K562 (cell line): ENCODE measurements at regions not wholly inside any gene's neighbourhood (a gene's known extent, or its start where the extent isn't known, plus 50 kb on each side); places are given as distances from the start of the nearest gene placed in this dataset.

Source experiments
- ATAC-seq: fragments of 200-7000 bp; cut with Tn5 transposase; 3 replicates; pipeline ENCODE4 v1.9.1; 2020; ENCODE audit warnings: moderate library complexity
- BruUV-seq: library from RNA; stranded (reverse); fragments of 400-500 nt; replicated peaks from 2 replicates; lab custom pipeline; 2021; lab: Mats Ljungman, UMichigan
- CTCF ChIA-PET: fragments of 300-600 bp; formaldehyde crosslinking; extraction: SDS; loops from one replicate; lab custom pipeline; 2021; ENCODE audit warnings: low intra/inter-chr PET ratio; lab: Yijun Ruan, JAX
- POLR2A ChIA-PET: fragments of 300-600, 350-650 bp; sonication (Branson Sonifier 250); formaldehyde crosslinking; extraction: SDS; loops from one replicate; lab custom pipeline; 2021; ENCODE audit warnings: antibody characterized with exemption, inconsistent platforms; lab: Yijun Ruan, JAX
- DNase-seq, 4 experiments: peaks; one replicate each; pipeline versions ENCODE4 v3.0.0 to v3.0.0-alpha.2; 2011 to 2018; ENCODE audit warnings: low spot score in 3 of 4, mixed read lengths in 3 of 4; ENCODE audit errors: extremely low read depth in 1 of 4
- FAIRE-seq: peaks from 2 replicates; lab custom pipeline; 2011; peaks lifted over from hg19 to GRCh38; lab: Jason Lieb, UNC
- H2AFZ ChIP-seq: 2 replicates; pipeline ENCODE4 v1.6.0; 2011; ENCODE audit warnings: low read depth, low read length, control low read depth, inconsistent platforms
- H3K27ac ChIP-seq: fragments of 200-600 bp; 3 replicates; pipeline ENCODE4 v1.8.0; 2011; ENCODE audit warnings: low read depth, mild to moderate bottlenecking, control low read depth, inconsistent platforms, low read length, moderate library complexity, mixed read lengths; ENCODE audit errors: extremely low read depth
- H3K27me3 ChIP-seq, 2 experiments: fragments of 300-600 bp in 1 of 2; 2 replicates in 1 of 2; 3 replicates in 1 of 2; pipeline versions ENCODE4 v1.6.0 to v1.8.0; 2011; ENCODE audit warnings: inconsistent platforms in 2 of 2, low read length in 2 of 2, mild to moderate bottlenecking in 1 of 2, mixed read lengths in 1 of 2, moderate library complexity in 1 of 2; ENCODE audit not compliant: control insufficient read depth in 2 of 2, insufficient read depth in 2 of 2
- H3K36me3 ChIP-seq: fragments of 300-600 bp; 3 replicates; pipeline ENCODE4 v1.8.0; 2011; ENCODE audit warnings: mild to moderate bottlenecking, low read length, inconsistent platforms; ENCODE audit not compliant: control insufficient read depth, insufficient read depth
- H3K4me1 ChIP-seq, 2 experiments: fragments of 200-600 bp in 1 of 2; replicated peaks in 1 of 2; 2 replicates in 1 of 2; 3 replicates in 1 of 2; pipeline versions ENCODE4 v1.5.1 to v1.8.0; 2011; ENCODE audit warnings: inconsistent platforms in 2 of 2, low read length in 2 of 2, mild to moderate bottlenecking in 1 of 2, mixed read lengths in 1 of 2, moderate library complexity in 1 of 2; ENCODE audit not compliant: control insufficient read depth in 2 of 2, insufficient read depth in 2 of 2
- H3K4me2 ChIP-seq: 2 replicates; pipeline ENCODE4 v1.6.1; 2011; ENCODE audit warnings: low read length, control low read depth, inconsistent platforms, mixed read lengths; ENCODE audit not compliant: insufficient read depth
- H3K4me3 ChIP-seq: fragments of 200-600 bp; sonication (generic), shearing (Covaris generic); 2 replicates; pipeline ENCODE4 v1.5.1; 2016; ENCODE audit warnings: control low read depth, inconsistent platforms
- H3K79me2 ChIP-seq: fragments of 200-600 bp; 3 replicates; pipeline ENCODE4 v1.8.0; 2011; ENCODE audit warnings: low read length, inconsistent platforms; ENCODE audit not compliant: control insufficient read depth, insufficient read depth
- H3K9ac ChIP-seq, 2 experiments: 2 replicates each; pipeline versions ENCODE4 v1.6.0 to v1.6.1; 2011; ENCODE audit warnings: low read depth in 2 of 2, low read length in 2 of 2, control low read depth in 1 of 2, inconsistent platforms in 1 of 2, mild to moderate bottlenecking in 1 of 2, mixed read lengths in 1 of 2; ENCODE audit not compliant: insufficient read depth in 1 of 2
- H3K9me1 ChIP-seq: one replicate; pipeline ENCODE4 v1.6.0; 2011; ENCODE audit warnings: inconsistent platforms, mild to moderate bottlenecking, low read length, moderate library complexity; ENCODE audit not compliant: control insufficient read depth, insufficient read depth
- H3K9me3 ChIP-seq: replicated peaks from 2 replicates; pipeline ENCODE4 v1.5.1; 2011; ENCODE audit warnings: low read depth, low read length, inconsistent platforms; ENCODE audit not compliant: control insufficient read depth, insufficient read depth
- H4K20me1 ChIP-seq: replicated peaks from 2 replicates; pipeline ENCODE4 v1.6.1; 2011; ENCODE audit warnings: low read length, inconsistent platforms, mixed read lengths; ENCODE audit not compliant: control insufficient read depth, insufficient read depth
- ASH1L ChIP-seq: fragments of 450-650 bp; IDR thresholded peaks from 2 replicates; pipeline ENCODE4 v1.6.1; 2018; ENCODE audit warnings: borderline replicate concordance, mild to moderate bottlenecking, low read depth; ENCODE audit not compliant: partially characterized antibody
- ATF6 ChIP-seq: sonication (generic); formaldehyde crosslinking; IDR thresholded peaks from 2 replicates; pipeline ENCODE4 v1.4.0; 2020; ENCODE audit warnings: mild to moderate bottlenecking, missing genetic modification reagents
- CHAMP1 ChIP-seq: fragments of 450-650 bp; IDR thresholded peaks from 2 replicates; pipeline ENCODE4 v1.6.1; 2016; ENCODE audit warnings: mild to moderate bottlenecking
- CHD4 ChIP-seq: fragments of 200-600 bp; sonication (generic); IDR thresholded peaks from 3 replicates; pipeline ENCODE4 v1.6.1; 2012; ENCODE audit warnings: low read depth, mild to moderate bottlenecking, mixed read lengths, low read length, inconsistent platforms; ENCODE audit not compliant: insufficient read depth, insufficient replicate concordance, poor library complexity, severe bottlenecking
- ELF1 ChIP-seq: fragments of 200-800 bp; sonication (Bioruptor generic); IDR thresholded peaks from 2 replicates; pipeline ENCODE4 v1.6.1; 2016; ENCODE audit warnings: missing genetic modification characterization, missing compliant biosample characterization
- HCFC1 ChIP-seq: IDR thresholded peaks from 2 replicates; pipeline ENCODE4 v1.6.1; 2012; ENCODE audit warnings: low read depth, low read length, improper control_type of control experiment
- MECOM ChIP-seq: fragments of 250-450 bp; sonication (Bioruptor Pico); IDR thresholded peaks from 2 replicates; pipeline ENCODE4 v1.8.0; 2022; ENCODE audit warnings: inconsistent platforms
- PHF8 ChIP-seq: fragments of 200-600 bp; sonication (generic); IDR thresholded peaks from 2 replicates; pipeline ENCODE4 v1.6.1; 2012; ENCODE audit warnings: mixed run types, mild to moderate bottlenecking, inconsistent platforms, low read length, moderate library complexity, borderline replicate concordance
- RCOR1 ChIP-seq, 2 experiments: IDR thresholded peaks; 2 replicates each; pipeline ENCODE4 v1.6.1; 2012; ENCODE audit warnings: low read depth in 2 of 2, low read length in 2 of 2, borderline replicate concordance in 1 of 2, improper control_type of control experiment in 1 of 2
- TBP ChIP-seq: optimal IDR thresholded peaks from 2 replicates; pipeline ENCODE3; 2011; ENCODE audit warnings: low read depth, low read length, improper control_type of control experiment
- TOE1 ChIP-seq, 2 experiments: fragments of 450-650 bp in 1 of 2; sonication (generic) in 1 of 2; formaldehyde crosslinking in 1 of 2; IDR thresholded peaks; 2 replicates each; pipeline versions ENCODE4 v1.7.1 to v1.8.0; 2016 to 2022; ENCODE audit warnings: borderline replicate concordance in 2 of 2, mild to moderate bottlenecking in 2 of 2, antibody characterized with exemption in 1 of 2, inconsistent platforms in 1 of 2, low read depth in 1 of 2, missing genetic modification reagents in 1 of 2, moderate library complexity in 1 of 2
- ZNF212 ChIP-seq: fragments of 450-650 bp; formaldehyde crosslinking; IDR thresholded peaks from 2 replicates; pipeline ENCODE4 v1.4.0; 2020; ENCODE audit warnings: mild to moderate bottlenecking
- ZNF282 ChIP-seq: sonication (generic); formaldehyde crosslinking; IDR thresholded peaks from 2 replicates; pipeline ENCODE4 v1.8.1; 2023; ENCODE audit warnings: missing genetic modification reagents
- ZNF589 ChIP-seq: fragments of 200-800 bp; sonication (Bioruptor generic); IDR thresholded peaks from 2 replicates; pipeline ENCODE4 v1.6.1; 2016; ENCODE audit warnings: low read depth, missing genetic modification characterization, missing compliant biosample characterization
- WGBS: fragments of 100-300 bp; shearing (Covaris generic); methylation state at CpG from one replicate; pipeline ENCODE4 v1.1.6; 2016; ENCODE audit warnings: low coverage, mixed read lengths; ENCODE audit not compliant: insufficient coverage; ENCODE audit errors: missing lambda C conversion rate; 5-methylcytosine and 5-hydroxymethylcytosine counted together
- in situ Hi-C: fragments of 300-500 bp; cut with MboI; formaldehyde crosslinking; loops from 4 replicates; pipeline ENCODE4 v1.15.0; 2018; ENCODE audit warnings: inconsistent platforms, mixed read lengths
- intact Hi-C: fragments of 100-400 bp; cut with micrococcal nuclease; formaldehyde crosslinking; loops from 2 replicates; pipeline ENCODE4 v1.14.2; 2022
- TF ChIP-seq, protein P1 (sequence below): fragments of 250-450 bp; sonication (Bioruptor Pico); IDR thresholded peaks from 2 replicates; pipeline ENCODE4 v1.5.0; 2021
- TF ChIP-seq, protein P2 (sequence below): fragments of 450-650 bp; IDR thresholded peaks from 2 replicates; pipeline ENCODE4 v1.6.1; 2016; ENCODE audit warnings: antibody characterized with exemption

DNA sequence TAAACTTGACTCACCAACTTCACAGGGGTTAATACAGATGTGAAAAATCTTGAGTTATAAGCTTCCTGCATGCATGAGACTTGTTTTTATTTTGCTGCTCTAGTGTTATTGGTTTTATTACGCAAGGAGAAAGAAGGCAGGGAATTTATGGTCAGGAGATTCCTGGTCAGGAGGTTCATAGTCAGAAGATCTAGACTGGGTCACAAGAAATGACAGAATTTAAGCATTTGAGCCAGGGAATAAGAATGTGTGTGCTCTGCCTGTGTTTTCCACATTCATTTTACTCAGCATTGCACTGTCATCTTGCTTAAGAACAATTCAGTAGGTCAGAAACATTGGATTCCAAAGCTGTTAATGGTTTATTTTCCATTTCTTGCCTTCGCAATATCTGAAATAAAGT is 2522.1 kb downstream of the ARAP2 start:
- Histone ChIP-seq H3K79me2 (no peaks in the 10 kb centered on the region), H3K4me1 (no peaks in the 10 kb centered on the region), H2AFZ (no peak overlapping the region), H4K20me1 (no peaks in the 10 kb centered on the region), H3K4me2 (no peak overlapping the region), H3K27ac (no peak overlapping the region), H3K4me3 (no peak overlapping the region), H3K9ac (no peak overlapping the region), H3K9me3 (no peaks in the 10 kb centered on the region; the same call in 1 of the 2 replicates), H3K9me1 (no peaks in the 10 kb centered on the region), H3K27me3 (no peaks in the 10 kb centered on the region), H3K36me3 (no peaks in the 10 kb centered on the region)
- no peak for ATAC-seq
- intact Hi-C loops = no loop called here
- no peak for DNase-seq
- ChIA-PET POLR2A (no interaction called here), CTCF (no interaction called here)
- no peak for FAIRE-seq
- in situ Hi-C loops = no loop called here
- BruUV-seq = no TSS peak
- 18% methylated on average over 2 of the region's 2 CpGs for WGBS
- TF ChIP-seq ASH1L (no peak), HCFC1 (no peak), CHAMP1 (no peak), ZNF589 (CRISPR knock-in tag) (no peak), ZNF212 (CRISPR knock-in tag) (no peak), ATF6 (CRISPR knock-in tag) (no peak), TBP (no peak), RCOR1 (IDR thresholded peaks at IDR 0.05; ENCODE audit: borderline replicate concordance in 1 of 2, low read depth in 2 of 2, low read length in 2 of 2) (no peak), TOE1 (IDR thresholded peaks at IDR 0.05; ENCODE audit: borderline replicate concordance) (no peak), TOE1 (CRISPR knock-in tag; IDR thresholded peaks at IDR 0.05; ENCODE audit: borderline replicate concordance, low read depth) (no peak), ELF1 (tag) (no peak), MECOM (CRISPR knock-in tag) (no peak), ZNF282 (CRISPR knock-in tag) (no peak), PHF8 (no peak), CHD4 (no peak)
- TF ChIP-seq, protein P1, sequence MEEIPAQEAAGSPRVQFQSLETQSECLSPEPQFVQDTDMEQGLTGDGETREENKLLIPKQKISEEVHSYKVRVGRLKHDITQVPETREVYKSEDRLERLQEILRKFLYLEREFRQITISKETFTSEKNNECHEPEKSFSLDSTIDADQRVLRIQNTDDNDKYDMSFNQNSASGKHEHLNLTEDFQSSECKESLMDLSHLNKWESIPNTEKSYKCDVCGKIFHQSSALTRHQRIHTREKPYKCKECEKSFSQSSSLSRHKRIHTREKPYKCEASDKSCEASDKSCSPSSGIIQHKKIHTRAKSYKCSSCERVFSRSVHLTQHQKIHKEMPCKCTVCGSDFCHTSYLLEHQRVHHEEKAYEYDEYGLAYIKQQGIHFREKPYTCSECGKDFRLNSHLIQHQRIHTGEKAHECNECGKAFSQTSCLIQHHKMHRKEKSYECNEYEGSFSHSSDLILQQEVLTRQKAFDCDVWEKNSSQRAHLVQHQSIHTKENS (CRISPR knock-in tag) = no peak
- TF ChIP-seq, protein P2, sequence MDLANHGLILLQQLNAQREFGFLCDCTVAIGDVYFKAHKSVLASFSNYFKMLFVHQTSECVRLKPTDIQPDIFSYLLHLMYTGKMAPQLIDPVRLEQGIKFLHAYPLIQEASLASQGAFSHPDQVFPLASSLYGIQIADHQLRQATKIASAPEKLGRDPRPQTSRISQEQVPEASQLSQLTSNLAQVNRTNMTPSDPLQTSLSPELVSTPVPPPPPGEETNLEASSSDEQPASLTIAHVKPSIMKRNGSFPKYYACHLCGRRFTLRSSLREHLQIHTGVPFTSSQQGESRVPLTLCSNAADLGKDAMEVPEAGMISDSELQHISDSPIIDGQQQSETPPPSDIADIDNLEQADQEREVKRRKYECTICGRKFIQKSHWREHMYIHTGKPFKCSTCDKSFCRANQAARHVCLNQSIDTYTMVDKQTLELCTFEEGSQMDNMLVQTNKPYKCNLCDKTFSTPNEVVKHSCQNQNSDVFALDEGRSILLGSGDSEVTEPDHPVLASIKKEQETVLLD = no peak
